Endometrial microvascular endothelial cells (primary cell): ENCODE measurements at regions not wholly inside any gene's neighbourhood (a gene's known extent, or its start where the extent isn't known, plus 50 kb on each side); places are given as distances from the start of the nearest gene placed in this dataset.

Experiments used
- in situ Hi-C: cut with HindIII; loops from 2 replicates; pipeline ENCODE4 v1.10.0; 2017; ENCODE audit warnings: low sequenced_read_pairs, low pct_unique_long_range_greater_than_20kb; ENCODE audit errors: inconsistent ontology term

DNA sequence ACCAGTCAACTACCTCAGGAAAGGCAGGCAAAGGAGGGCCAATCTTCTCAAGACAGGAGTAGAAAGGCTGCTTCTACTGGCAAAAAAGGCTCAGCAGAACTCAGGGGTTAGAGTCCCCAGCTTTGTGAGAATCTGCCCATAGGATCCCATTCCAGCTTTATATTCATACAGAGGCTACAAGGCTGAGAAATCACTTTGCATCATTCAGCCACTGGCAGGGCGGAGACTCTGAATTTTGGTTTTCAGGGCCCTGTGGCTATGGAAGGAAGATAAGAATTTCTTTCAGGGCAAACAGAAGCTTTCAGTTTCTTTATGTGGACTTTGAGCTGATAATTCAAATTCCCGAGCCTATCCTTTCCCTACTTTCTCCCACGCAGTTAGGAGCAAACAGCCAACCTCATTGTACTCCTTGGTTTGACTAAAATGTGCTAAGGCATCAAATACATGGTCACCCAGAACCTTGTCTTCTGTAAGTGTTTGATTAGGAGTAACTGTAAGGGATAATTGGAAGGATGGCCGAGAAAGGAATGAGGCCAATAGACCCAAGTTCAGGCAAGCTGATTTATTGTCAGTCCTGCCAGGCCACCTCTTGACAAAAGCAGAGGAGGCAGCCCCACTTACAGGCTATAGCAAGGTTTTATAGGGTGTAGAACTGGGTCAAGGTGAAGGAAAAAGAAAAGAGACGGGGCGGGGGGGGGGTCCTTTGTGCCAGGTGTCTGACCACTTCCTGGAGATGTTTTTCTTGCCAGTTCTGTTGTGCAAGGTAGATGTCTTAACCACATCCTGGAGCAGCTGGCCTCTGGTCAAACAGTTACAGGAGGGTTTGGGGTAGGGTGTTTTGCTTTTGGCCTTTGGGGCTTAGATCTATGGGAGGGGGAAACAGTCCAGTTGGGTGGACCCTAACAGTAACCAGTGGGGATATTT lies 165.3 kb upstream of the PPP1R2C start:
- in situ Hi-C loops = no loop called here

DNA sequence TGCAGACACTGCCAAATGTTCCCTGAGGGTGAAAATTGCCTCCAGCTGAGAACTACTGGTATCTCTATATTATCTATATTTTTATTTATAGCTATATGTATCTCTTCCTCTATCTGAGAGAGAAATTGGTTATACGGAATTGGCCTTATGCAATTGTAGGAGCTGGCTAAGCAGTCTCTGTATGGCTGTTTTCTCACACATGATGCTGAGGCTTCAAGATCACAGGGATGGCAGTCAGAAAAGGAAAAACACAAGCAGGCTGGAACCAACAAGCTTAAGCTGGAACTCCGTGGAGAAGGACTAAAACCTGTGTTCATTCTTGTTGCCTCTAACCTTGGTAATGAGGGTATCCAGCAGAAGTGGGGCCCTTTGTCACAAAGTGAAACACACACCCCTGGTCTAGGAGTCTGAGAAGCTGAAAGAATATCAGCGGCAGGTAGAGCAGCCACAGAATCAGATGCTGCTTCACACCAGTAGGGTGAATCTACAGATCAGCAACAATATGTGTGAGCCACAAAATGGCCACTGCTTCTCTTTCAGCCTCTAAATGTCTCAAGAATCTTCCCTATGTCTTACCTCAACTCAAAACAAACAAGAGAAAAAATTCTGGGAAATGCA lies 166.5 kb upstream of the PPP1R2C start:
- in situ Hi-C loops = no loop called here

DNA sequence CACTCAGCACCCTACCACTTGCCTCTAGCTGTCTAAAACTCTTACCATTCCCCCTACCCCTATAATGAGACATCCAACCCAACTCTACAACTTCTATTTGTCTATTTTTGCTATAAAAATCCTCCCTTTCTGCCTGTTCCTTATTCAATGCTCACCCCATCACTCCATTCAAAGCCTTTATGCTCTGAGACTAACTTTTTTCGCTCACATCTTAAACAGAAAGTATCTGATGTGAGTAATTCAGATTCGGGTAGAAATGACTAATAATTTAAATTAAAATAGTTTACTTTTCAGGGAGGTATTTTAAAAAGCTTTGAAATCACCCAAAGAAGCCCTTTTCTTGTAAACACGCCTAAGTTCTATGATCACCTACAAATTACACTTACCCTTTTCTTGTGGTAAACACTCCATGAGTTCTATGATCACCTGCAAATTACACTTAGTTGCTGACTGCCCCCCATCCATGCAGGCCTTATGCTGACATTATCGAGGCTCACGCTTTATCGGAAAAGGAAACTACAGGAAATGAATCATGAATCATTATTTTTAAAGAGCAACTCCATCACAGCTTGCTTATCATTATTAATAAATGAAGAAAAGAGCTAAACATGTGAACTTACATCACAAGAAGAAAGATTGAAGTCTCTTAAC lies 168.7 kb upstream of the PPP1R2C start:
- in situ Hi-C loops = no loop called here

DNA sequence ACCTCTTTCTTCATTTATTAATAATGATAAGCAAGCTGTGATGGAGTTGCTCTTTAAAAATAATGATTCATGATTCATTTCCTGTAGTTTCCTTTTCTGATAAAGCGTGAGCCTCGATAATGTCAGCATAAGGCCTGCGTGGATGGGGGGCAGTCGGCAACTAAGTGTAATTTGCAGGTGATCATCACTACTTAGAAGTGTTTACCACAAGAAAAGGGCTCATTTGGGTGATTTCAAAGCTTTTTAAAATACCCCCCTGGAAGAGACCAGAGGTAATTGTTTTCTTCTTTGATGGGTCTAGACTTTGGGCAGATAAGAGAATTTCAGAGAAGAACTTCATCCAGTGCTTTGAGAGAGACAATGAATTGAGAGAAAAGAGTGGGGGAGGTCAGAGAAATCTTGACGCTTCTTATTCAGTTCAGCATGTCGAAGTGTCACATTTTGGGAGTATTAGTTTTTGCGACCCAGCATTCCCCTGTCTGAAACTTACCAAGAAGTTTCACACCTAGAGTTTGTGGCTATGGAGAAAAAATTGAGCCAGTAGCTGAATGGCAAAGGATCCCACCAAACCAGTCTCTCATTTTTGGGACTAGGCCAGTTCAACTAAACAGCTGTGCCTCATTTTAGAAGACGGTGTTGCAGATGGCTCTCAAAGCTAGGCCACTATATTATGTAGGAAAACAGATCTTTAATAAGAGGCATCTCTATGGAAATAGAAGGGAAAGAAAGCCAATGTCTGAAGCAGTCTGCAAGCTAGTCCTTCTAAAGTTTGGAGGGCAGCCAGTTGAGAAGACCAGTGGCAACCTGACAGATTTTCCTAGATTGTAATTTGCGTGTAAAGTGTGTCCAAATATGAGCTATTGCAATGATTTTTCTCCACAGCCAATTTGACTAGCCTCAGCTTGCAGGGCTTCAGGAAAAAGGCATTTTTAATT lies 171.0 kb upstream of the PPP1R2C start:
- in situ Hi-C loops = no loop called here

DNA sequence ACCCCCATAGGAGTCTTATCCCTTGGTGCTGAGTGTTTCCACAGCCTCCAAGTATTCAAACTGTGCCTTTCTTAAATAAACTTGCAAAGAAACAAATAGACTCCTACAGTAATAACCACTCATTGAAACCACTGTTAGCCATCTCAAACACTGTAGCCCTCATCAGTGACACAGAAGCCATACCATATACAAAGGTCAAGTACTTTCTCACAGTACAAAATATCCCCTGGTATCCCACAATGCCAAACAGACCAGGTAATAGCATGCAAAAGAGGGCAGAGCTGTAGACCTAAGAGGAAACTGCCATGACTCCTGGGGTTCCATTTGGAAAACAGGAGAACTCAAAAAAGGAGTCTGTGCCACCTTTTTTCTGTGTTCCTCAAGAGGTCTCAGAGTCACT lies 173.8 kb upstream of the PPP1R2C start:
- in situ Hi-C loops = no loop called here

DNA sequence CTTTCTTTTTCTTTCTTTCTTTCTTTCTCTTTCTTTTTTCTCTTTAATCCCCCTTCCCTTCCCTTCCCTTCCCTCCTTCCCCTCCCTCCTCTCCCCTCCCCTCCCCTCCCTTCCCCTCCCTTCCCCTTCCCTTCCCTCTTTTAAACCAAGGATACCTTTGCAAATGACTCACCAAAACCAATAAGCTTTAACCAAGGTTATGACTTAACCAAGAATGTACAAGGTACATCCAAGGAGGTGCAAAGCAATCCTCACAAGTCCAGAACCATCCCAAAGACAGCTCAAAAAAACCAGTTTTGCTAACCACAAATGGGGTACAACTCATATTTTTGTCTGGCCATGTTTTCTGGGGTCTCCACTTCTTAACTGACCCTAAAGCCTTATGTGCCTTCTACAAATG lies 174.7 kb upstream of the PPP1R2C start:
- in situ Hi-C loops = no loop called here

DNA sequence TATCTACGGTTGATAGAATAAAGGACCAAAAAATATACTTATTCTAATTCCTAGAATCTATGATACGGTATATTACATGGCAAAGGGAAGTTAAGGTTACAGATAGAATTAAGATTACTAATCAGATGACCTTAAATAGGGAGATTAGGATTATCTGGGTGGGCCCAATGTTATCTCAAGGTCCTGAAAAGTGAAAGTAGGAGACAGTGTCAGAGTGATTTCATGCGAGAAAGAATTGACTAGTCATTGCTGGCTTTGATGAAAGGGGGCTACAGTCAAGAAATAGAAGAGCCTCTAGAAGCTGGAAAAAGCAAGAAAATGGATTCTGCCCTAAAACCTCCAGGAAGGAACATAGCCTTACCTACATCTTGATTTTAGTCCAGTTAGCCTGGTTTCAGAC lies 176.9 kb upstream of the PPP1R2C start:
- in situ Hi-C loops = no loop called here

DNA sequence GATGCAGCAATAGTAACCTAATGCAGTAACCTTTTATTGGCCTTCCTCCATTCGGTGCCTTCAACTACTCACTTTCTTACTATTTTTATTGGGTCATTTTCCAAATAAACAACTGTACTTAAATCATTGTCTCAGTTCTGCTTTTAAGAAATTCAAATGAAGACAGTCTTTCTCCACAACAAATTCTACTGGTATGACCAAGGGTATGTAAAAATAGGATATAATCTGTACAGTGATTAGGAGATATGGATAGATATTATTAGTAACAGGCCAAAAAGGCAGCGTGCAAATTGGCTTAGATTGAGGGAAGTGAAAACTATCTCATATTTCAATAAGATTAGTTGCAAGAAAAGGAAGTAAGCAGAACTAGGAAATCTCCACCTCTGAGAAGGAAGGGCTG lies 177.4 kb upstream of the PPP1R2C start:
- in situ Hi-C loops = no loop called here

DNA sequence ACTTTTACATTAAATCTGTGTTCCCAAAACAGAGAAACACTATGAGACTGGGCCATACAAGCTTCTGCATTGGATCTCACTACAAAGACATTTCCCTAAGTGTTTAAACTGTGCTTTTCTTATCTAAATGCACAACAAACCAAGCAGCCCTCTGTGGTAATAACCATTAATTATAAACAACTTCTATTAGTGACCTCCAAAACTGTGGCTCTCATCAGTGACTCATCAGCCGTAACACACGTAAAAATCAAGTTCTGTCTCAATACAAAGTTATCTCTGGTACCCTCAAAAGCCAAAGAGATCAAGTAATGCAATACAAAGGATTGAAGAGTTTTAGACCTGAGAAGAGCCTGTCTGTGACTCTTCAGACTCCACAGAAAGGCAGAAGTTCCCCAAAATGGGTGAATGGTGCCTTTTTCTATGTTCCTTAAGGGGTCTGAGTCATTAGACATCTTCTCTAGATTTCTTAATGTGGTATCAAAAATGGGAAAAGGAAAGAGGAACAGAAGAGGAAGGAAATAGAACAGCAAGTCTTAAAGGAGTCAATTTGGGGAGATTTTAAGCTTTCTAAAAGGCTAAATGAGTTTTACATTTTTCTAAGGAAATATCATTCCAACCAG lies 189.8 kb upstream of the PPP1R2C start:
- in situ Hi-C loops = no loop called here

DNA sequence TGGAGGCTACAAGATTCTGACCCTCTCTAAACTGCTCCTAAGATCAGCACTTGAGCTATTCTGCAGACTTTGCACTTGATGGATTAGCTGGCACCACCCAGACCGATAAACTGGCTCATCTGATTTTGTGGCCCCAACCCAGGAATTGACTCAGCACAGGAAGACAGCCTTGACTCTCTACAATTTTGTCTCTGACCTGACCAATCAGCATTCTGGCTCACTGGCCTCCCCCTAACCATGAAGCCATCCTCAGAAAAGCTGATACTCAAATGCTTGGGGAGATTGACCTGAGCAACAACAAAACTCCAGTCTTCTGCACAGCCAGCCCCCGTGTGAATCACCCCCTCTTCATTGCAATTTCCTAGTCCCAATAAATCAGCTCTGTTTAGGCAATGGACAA lies 195.4 kb upstream of the PPP1R2C start:
- in situ Hi-C loops = no loop called here

DNA sequence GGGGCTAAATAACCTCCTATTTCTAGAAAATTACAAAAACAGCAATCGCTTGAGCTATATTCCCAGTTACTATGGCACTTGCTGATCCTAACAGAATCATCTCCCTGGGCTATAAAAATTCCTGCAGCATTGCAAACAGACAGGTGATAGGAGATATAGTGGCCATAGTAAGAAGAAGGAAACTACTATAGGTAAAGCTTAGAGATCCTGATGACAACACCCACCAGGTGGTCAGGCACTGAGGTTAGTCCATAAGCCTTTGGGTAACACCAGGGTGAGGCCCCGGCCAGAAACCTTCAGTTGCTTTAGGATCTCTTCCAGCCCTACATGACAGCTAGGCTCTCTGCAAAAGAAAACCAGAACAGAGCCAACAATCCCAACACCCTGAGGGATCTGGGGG lies 197.9 kb upstream of the PPP1R2C start:
- in situ Hi-C loops = no loop called here

DNA sequence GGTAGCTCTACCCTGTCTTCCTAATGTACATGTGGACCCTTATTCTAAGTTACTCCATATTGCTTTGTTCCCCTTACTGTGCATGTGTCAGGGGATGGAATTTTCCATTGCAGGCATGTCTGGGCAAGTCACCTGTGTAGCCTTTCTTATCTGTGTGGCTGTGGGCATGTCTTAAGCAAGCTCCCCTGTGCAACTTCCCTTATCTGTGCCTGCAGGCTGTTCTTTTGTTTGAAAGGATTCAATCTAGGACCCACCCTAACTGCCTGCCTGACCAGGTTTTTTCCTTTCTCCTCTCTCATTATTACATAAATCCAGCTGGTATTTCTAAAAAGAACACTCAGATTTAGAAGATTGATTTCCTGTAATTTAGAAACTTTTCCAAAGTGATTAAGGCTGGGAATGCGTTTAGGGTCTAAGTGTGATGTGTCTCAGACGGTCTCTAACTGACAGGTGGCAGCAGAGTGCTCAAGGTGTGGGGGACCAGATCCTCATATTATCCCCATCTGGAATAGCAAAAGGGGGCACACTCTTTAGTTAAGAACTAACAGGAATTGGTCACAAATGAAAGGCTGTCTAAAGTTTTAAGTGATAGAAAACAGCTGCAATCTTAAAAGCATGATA lies 198.9 kb upstream of the PPP1R2C start:
- in situ Hi-C loops = no loop called here

DNA sequence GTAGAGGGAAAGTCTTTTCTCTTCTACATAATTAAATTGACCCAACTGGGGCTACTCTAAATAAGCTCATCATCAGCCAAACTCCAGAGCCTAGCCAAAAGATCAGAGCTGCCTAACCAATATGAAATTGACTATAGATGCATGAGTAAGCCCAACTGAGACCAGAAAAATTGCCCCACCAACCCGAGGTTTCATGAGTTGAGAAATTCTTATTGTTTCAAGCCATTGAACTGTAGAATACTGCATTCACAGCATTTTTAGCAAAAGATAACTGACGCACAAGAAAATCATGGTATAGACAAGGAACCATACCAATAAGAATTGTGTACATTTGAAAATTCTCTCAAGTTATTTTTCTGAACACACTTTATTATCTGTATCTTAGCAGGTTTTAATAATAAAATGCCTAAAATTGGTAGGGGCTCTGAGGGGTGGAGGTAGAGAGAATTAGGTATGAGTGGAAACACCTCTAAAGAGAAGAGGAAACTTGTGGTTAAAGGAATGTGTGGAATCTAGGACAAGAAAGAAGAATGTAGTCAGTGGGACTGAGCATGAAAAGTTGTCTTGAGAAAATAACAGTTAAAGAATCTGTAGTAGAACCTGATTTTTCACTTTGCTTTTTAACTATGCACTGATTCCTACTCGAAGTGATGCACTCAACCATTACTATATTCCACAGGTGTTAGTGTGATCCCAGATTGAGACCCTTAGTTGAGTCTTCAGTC lies 200.9 kb upstream of the PPP1R2C start:
- in situ Hi-C loops = no loop called here

DNA sequence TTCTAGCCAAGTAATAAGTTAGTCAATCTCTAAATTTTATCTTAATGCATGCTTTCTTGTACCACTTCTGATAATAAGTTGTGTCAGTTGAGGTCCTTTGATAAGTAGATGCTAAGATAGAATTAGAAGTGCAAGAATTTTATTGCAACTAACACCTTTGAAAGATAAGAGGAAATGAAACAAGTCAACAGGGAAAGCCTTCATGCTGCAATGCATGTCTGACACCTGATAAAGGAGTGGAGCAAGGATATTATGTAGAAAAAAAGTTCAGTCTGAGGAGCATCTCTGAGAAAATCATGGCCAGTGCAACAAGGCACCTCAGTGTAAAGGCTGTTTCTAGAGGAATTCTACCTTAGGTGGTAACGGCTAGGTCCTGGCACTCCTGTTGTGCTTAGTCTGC lies 210.7 kb upstream of the PPP1R2C start:
- in situ Hi-C loops = no loop called here

DNA sequence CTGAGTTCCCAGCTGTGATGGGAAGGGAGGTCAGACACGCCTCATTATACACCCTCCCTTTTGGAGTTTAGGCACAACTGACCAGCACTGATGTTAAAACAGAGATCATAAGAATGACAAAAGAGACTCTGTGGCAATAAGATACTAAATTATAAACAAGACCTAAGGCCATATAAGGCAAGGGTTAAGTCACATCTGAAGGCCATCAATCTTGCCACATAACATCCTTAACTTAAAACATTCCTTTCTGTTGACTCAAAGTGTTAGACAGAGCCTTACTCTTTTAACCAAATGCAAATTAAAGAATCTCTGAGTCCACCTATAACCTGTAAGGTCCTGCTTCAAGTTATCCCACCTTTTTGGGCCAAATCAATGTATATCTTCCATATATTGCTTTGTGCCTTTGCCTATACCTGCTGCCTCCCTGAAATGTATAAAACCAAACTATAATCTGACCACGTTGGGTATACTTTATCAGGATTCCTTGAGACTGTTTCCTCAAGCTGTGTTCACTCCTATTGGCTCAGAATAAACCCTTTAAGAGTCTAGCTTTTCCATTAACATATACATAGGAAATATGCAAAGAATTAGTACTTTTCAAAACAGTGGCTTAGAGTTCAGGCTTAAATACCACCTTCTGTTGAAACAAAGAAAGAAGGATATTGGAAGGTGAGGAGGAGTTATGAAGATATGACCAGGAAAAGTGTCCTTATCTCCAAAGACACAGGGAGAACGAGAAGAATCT lies 214.4 kb upstream of the PPP1R2C start:
- in situ Hi-C loops = no loop called here

DNA sequence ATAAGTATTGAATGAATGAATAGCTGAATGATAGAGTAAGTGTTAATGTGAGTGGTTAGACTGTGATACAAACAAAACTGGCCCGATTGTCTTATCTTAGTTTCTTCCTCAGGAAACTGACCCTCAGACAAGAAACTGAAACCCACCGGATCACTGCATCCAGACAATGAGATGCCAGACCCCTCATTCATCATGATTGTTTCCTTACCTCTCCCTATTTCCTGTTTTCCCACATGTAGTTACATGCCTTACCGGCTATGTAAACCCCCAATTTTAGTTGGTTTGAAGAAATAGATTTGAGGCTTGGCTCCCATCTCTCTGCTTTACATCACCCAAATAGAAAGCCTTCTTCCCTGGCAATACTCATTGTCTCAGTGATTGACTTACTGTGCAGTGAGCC lies 218.9 kb upstream of the PPP1R2C start:
- in situ Hi-C loops = no loop called here

DNA sequence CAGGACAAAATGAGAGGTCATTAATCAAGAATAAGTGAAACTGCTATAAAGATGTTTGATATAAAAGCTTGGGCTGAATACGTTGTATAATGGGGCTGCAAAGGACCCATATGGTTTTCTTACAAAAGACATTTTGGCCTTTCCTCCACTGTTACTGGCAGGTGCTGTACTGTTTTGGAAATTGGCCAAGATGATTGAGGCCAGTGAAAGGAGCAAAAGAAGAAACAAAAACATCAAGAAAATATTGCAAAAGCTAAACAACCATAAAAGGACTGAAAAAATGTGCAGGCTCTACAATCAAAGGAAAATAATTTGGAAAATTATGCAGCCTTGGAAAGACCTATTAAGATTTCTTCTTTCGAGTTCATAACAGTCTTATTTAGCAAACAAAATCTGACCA lies 222.2 kb upstream of the PPP1R2C start:
- in situ Hi-C loops = no loop called here
